ENCODE measurements at regions not wholly inside any gene's neighbourhood (a gene's known extent, or its start where the extent isn't known, plus 50 kb on each side); places are given as distances from the start of the nearest gene placed in this dataset.

DNA sequence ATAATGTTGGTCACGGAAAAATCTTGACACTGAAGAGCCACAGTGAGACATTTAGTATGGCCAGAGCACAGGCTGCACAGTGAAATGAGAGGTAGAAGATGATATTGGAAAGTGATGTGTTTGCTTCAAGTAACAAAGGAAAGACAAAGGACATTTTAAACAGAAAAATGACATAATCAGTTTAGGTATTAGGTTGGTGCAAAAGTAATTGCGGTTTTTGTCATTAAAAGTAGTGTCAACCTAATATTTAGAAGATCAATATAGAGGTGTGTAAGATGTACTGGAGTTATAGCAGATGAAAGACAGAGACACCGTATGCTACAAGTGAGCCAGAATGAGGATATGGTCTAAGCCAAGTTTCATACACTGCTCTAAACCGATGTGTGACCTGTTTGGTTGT lies 253.0 kb upstream of the PPFIA2 start:
- TF ChIP-seq ZNF274 (IDR thresholded peaks at IDR 0.05; ENCODE audit: low read depth, low read length) = no peak
- no peak for TF ChIP-seq YY1 (IDR thresholded peaks at IDR 0.05; ENCODE audit: insufficient read depth, insufficient read length)
